GM12878 (cell line): ENCODE measurements at regions not wholly inside any gene's neighbourhood (a gene's known extent, or its start where the extent isn't known, plus 50 kb on each side); places are given as distances from the start of the nearest gene placed in this dataset.

Source experiments
- ATAC-seq: fragments of 200-7000 bp; cut with Tn5 transposase; 3 replicates; pipeline ENCODE4 v1.9.1; 2020; ENCODE audit warnings: mild to moderate bottlenecking, moderate library complexity
- BruUV-seq: library from RNA; stranded (reverse); fragments of 400-500 nt; replicated peaks from 2 replicates; lab custom pipeline; 2021; lab: Mats Ljungman, UMichigan
- CTCF ChIA-PET: fragments of 300-600 bp; sonication (Branson Sonifier 250); formaldehyde crosslinking; extraction: SDS; loops from one replicate; lab custom pipeline; 2021; ENCODE audit warnings: inconsistent platforms; lab: Yijun Ruan, JAX
- POLR2A ChIA-PET: fragments of 350-600 bp; formaldehyde crosslinking; extraction: SDS; loops from one replicate; lab custom pipeline; 2021; ENCODE audit warnings: inconsistent platforms; lab: Charles Lee
- RAD21 ChIA-PET: fragments of 300-600 bp; sonication (Branson Sonifier 250); formaldehyde crosslinking; loops from one replicate; lab custom pipeline; 2023; ENCODE audit warnings: antibody characterized with exemption; ENCODE audit not compliant: unreplicated experiment; lab: Charles Lee
- SMC1A ChIA-PET: fragments of 300-600 bp; sonication (Branson Sonifier 250); formaldehyde crosslinking; loops from one replicate; lab custom pipeline; 2023; ENCODE audit not compliant: unreplicated experiment, uncharacterized antibody; lab: Charles Lee
- DNase-seq: peaks from one replicate; pipeline ENCODE4 v3.0.0-alpha.2; 2011; ENCODE audit warnings: low read depth, low spot score
- FAIRE-seq: peaks from 3 replicates; lab custom pipeline; 2011; peaks lifted over from hg19 to GRCh38; lab: Jason Lieb, UNC
- H2AFZ ChIP-seq: 2 replicates; pipeline ENCODE4 v1.6.0; 2011; ENCODE audit warnings: low read depth, low read length, control low read depth; ENCODE audit not compliant: control insufficient read depth
- H3K27ac ChIP-seq: 2 replicates; pipeline ENCODE4 v1.5.1; 2011; ENCODE audit warnings: control low read depth; ENCODE audit not compliant: control insufficient read depth, insufficient read depth
- H3K27me3 ChIP-seq, 2 experiments: replicated peaks in 1 of 2; 2 replicates each; pipeline versions ENCODE4 v1.6.0 to v1.6.1; 2011; ENCODE audit warnings: low read length in 1 of 2; ENCODE audit not compliant: control insufficient read depth in 2 of 2, insufficient read depth in 2 of 2
- H3K36me3 ChIP-seq, 2 experiments: 2 replicates each; pipeline ENCODE4 v1.5.1; 2011; ENCODE audit warnings: low read length in 1 of 2; ENCODE audit not compliant: control insufficient read depth in 2 of 2, insufficient read depth in 2 of 2
- H3K4me1 ChIP-seq: 2 replicates; pipeline ENCODE4 v1.6.1; 2011; ENCODE audit warnings: mild to moderate bottlenecking, low read length, moderate library complexity, mixed read lengths; ENCODE audit not compliant: control insufficient read depth, insufficient read depth
- H3K4me2 ChIP-seq: 2 replicates; pipeline ENCODE4 v1.6.0; 2011; ENCODE audit warnings: control low read depth; ENCODE audit not compliant: control insufficient read depth, insufficient read depth
- H3K4me3 ChIP-seq: fragments of 200-600 bp; sonication (generic); 2 replicates; pipeline ENCODE4 v1.5.1; 2016
- H3K79me2 ChIP-seq: 2 replicates; pipeline ENCODE4 v1.6.0; 2011; ENCODE audit warnings: low read length; ENCODE audit not compliant: control insufficient read depth, insufficient read depth
- H3K9ac ChIP-seq: 2 replicates; pipeline ENCODE4 v1.8.0; 2011; ENCODE audit warnings: low read length, control low read depth, mixed read lengths; ENCODE audit not compliant: control insufficient read depth, insufficient read depth
- H3K9me3 ChIP-seq: replicated peaks from 3 replicates; pipeline ENCODE4 v1.5.1; 2011; ENCODE audit warnings: mild to moderate bottlenecking, low read length; ENCODE audit not compliant: control insufficient read depth, insufficient read depth
- H4K20me1 ChIP-seq: 2 replicates; pipeline ENCODE4 v1.6.0; 2011; ENCODE audit not compliant: control insufficient read depth, insufficient read depth
- ATF2 ChIP-seq: IDR thresholded peaks from 2 replicates; pipeline ENCODE4 v1.6.1; 2012; ENCODE audit warnings: low read length, inconsistent platforms
- ATF7 ChIP-seq: fragments of 450-650 bp; IDR thresholded peaks from 2 replicates; pipeline ENCODE4 v1.6.1; 2016; ENCODE audit warnings: low read depth, mild to moderate bottlenecking
- CBFB ChIP-seq: IDR thresholded peaks from 2 replicates; pipeline ENCODE4 v1.6.1; 2016; ENCODE audit warnings: antibody characterized with exemption, low read depth
- CBX5 ChIP-seq: sonication (generic); IDR thresholded peaks from 2 replicates; pipeline ENCODE4 v1.6.1; 2016; ENCODE audit warnings: low read depth, moderate library complexity, mild to moderate bottlenecking, inconsistent platforms
- ELK1 ChIP-seq: IDR thresholded peaks from 2 replicates; pipeline ENCODE4 v1.6.1; 2012; ENCODE audit warnings: low read depth, low read length, improper control_type of control experiment
- HDAC6 ChIP-seq: fragments of 200-600 bp; sonication (generic); IDR thresholded peaks from one replicate; pipeline ENCODE4 v1.8.0; 2017; ENCODE audit warnings: antibody characterized with exemption; ENCODE audit not compliant: unreplicated experiment
- HDGF ChIP-seq: fragments of 450-650 bp; IDR thresholded peaks from 2 replicates; pipeline ENCODE4 v1.6.1; 2016; ENCODE audit warnings: antibody characterized with exemption
- JUNB ChIP-seq: IDR thresholded peaks from 2 replicates; pipeline ENCODE4 v1.6.1; 2016; ENCODE audit warnings: antibody characterized with exemption, mild to moderate bottlenecking
- NRF1 ChIP-seq: conservative IDR thresholded peaks from 2 replicates; pipeline ENCODE4 v1.6.1; 2011; ENCODE audit warnings: mild to moderate bottlenecking, low read depth, low read length, improper control_type of control experiment
- PAX5 ChIP-seq: IDR thresholded peaks from 2 replicates; pipeline ENCODE4 v1.6.1; 2011; ENCODE audit warnings: low read depth, low read length, borderline replicate concordance
- POU2F2 ChIP-seq: IDR thresholded peaks from 3 replicates; pipeline ENCODE4 v1.6.1; 2011; ENCODE audit warnings: low read depth, mild to moderate bottlenecking, low read length, borderline replicate concordance
- WRNIP1 ChIP-seq: IDR thresholded peaks from 2 replicates; pipeline ENCODE4 v1.6.1; 2011; ENCODE audit warnings: low read depth, low read length, improper control_type of control experiment, borderline replicate concordance
- ZNF217 ChIP-seq: fragments of 450-650 bp; IDR thresholded peaks from 2 replicates; pipeline ENCODE4 v1.6.1; 2017; ENCODE audit warnings: antibody characterized with exemption, mild to moderate bottlenecking
- WGBS: methylation state at CpG from one replicate; pipeline ENCODE4 v1.1.6; 2016; ENCODE audit warnings: low lambda C conversion rate; ENCODE audit not compliant: insufficient replicate concordance, insufficient coverage; ENCODE audit errors: missing lambda C conversion rate; 5-methylcytosine and 5-hydroxymethylcytosine counted together
- in situ Hi-C: fragments of 300-500 bp; cut with MboI; formaldehyde crosslinking; loops from 9 replicates; pipeline ENCODE4 v1.14.3; 2018; ENCODE audit warnings: mixed read lengths
- intact Hi-C: fragments of 100-400 bp; cut with micrococcal nuclease; formaldehyde crosslinking; loops from one replicate; pipeline ENCODE4 v1.14.2; 2022; ENCODE audit not compliant: unreplicated experiment
- TF ChIP-seq, protein P1 (sequence below): IDR thresholded peaks from 2 replicates; pipeline ENCODE4 v1.6.1; 2011; ENCODE audit warnings: mild to moderate bottlenecking, low read depth, low read length, moderate library complexity; ENCODE audit not compliant: insufficient replicate concordance
- TF ChIP-seq, protein P2 (sequence below): IDR thresholded peaks from 2 replicates; pipeline ENCODE4 v1.6.1; 2012; ENCODE audit warnings: improper control_type of control experiment, low read depth, low read length; ENCODE audit not compliant: insufficient replicate concordance

GRCh38 chr1:95537176-95537575 lies 303.2 kb downstream of the RWDD3 start:
- CTCF ChIA-PET: interaction anchor here (1.2 kb wide), 1 partner anchor 50 kb away, joined by 3 read pairs; no protein-coding TSS in a partner anchor
- DNase-seq (no peak), ATAC-seq (no peak), FAIRE-seq (no peak)
- Histone ChIP-seq H3K4me3 (no peak overlapping the region), H3K79me2 (no peaks in the 10 kb centered on the region), H3K27me3 (no peaks in the 10 kb centered on the region), H3K36me3 (no peaks in the 10 kb centered on the region), H3K27ac (no peak overlapping the region), H3K9ac (no peak overlapping the region), H3K9me3 (no peaks in the 10 kb centered on the region), H4K20me1 (no peaks in the 10 kb centered on the region), H3K4me1 (no peaks in the 10 kb centered on the region), H3K4me2 (no peak overlapping the region), H2AFZ (no peak overlapping the region)
- TF ChIP-seq PAX5: no peak
- no peak for TF ChIP-seq ZNF217
- TF ChIP-seq NRF1: no peak
- no peak for TF ChIP-seq CBX5
- TF ChIP-seq, protein P1, sequence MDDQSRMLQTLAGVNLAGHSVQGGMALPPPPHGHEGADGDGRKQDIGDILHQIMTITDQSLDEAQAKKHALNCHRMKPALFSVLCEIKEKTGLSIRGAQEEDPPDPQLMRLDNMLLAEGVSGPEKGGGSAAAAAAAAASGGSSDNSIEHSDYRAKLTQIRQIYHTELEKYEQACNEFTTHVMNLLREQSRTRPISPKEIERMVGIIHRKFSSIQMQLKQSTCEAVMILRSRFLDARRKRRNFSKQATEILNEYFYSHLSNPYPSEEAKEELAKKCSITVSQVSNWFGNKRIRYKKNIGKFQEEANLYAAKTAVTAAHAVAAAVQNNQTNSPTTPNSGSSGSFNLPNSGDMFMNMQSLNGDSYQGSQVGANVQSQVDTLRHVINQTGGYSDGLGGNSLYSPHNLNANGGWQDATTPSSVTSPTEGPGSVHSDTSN: no peak
- TF ChIP-seq POU2F2: no peak
- no peak for TF ChIP-seq HDAC6
- TF ChIP-seq ELK1: no peak
- TF ChIP-seq ATF2: no peak
- TF ChIP-seq, protein P2, sequence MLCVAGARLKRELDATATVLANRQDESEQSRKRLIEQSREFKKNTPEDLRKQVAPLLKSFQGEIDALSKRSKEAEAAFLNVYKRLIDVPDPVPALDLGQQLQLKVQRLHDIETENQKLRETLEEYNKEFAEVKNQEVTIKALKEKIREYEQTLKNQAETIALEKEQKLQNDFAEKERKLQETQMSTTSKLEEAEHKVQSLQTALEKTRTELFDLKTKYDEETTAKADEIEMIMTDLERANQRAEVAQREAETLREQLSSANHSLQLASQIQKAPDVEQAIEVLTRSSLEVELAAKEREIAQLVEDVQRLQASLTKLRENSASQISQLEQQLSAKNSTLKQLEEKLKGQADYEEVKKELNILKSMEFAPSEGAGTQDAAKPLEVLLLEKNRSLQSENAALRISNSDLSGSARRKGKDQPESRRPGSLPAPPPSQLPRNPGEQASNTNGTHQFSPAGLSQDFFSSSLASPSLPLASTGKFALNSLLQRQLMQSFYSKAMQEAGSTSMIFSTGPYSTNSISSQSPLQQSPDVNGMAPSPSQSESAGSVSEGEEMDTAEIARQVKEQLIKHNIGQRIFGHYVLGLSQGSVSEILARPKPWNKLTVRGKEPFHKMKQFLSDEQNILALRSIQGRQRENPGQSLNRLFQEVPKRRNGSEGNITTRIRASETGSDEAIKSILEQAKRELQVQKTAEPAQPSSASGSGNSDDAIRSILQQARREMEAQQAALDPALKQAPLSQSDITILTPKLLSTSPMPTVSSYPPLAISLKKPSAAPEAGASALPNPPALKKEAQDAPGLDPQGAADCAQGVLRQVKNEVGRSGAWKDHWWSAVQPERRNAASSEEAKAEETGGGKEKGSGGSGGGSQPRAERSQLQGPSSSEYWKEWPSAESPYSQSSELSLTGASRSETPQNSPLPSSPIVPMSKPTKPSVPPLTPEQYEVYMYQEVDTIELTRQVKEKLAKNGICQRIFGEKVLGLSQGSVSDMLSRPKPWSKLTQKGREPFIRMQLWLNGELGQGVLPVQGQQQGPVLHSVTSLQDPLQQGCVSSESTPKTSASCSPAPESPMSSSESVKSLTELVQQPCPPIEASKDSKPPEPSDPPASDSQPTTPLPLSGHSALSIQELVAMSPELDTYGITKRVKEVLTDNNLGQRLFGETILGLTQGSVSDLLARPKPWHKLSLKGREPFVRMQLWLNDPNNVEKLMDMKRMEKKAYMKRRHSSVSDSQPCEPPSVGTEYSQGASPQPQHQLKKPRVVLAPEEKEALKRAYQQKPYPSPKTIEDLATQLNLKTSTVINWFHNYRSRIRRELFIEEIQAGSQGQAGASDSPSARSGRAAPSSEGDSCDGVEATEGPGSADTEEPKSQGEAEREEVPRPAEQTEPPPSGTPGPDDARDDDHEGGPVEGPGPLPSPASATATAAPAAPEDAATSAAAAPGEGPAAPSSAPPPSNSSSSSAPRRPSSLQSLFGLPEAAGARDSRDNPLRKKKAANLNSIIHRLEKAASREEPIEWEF: no peak
- TF ChIP-seq CBFB: no peak
- no peak for TF ChIP-seq JUNB
- no peak for TF ChIP-seq WRNIP1
- TF ChIP-seq ATF7: no peak
- no peak for TF ChIP-seq HDGF
- in situ Hi-C loops: no loop called here
- SMC1A ChIA-PET: no interaction called here
- 24% methylated on average over 3 of the region's 3 CpGs for WGBS
- BruUV-seq: no TSS peak
- RAD21 ChIA-PET: no interaction called here
- POLR2A ChIA-PET: no interaction called here
- intact Hi-C loops: no loop called here
